HCT116 (cell line): ENCODE measurements at regions not wholly inside any gene's neighbourhood (a gene's known extent, or its start where the extent isn't known, plus 50 kb on each side); places are given as distances from the start of the nearest gene placed in this dataset.

Experiments used
- ATAC-seq: fragments of 200-7000 bp; cut with Tn5 transposase; 2 replicates; pipeline ENCODE4 v1.9.1; 2020; ENCODE audit warnings: mild to moderate bottlenecking, moderate library complexity
- BruUV-seq: library from RNA; stranded (reverse); fragments of 400-500 nt; replicated peaks from 2 replicates; lab custom pipeline; 2021; lab: Mats Ljungman, UMichigan
- CTCF ChIA-PET: fragments of 300-600 bp; sonication (Branson Sonifier 250); formaldehyde crosslinking; loops from one replicate; lab custom pipeline; 2021; ENCODE audit warnings: antibody characterized with exemption; lab: Charles Lee
- POLR2A ChIA-PET: fragments of 300-600, 350-600 bp; sonication (Branson Sonifier 250); formaldehyde crosslinking; loops from one replicate; lab custom pipeline; 2021; ENCODE audit warnings: antibody characterized with exemption; lab: Charles Lee
- RAD21 ChIA-PET, 2 experiments: fragments of 300-600 bp; sonication (Branson Sonifier 250); formaldehyde crosslinking; loops; one replicate each; lab custom pipeline; 2023; ENCODE audit warnings: low total read pairs in 2 of 2; ENCODE audit not compliant: uncharacterized antibody in 2 of 2, unreplicated experiment in 2 of 2, low non-redundant PET in 1 of 2; lab: Charles Lee
- DNase-seq: peaks from one replicate; pipeline ENCODE4 v3.0.0-alpha.2; 2010; ENCODE audit warnings: low read depth, low spot score
- H2AFZ ChIP-seq: fragments of 200-600 bp; shearing (Covaris generic), sonication (generic); 2 replicates; pipeline ENCODE4 v1.6.1; 2017; ENCODE audit warnings: low read depth, mixed run types, mixed read lengths, antibody characterized with exemption, low read length; ENCODE audit not compliant: poor library complexity, severe bottlenecking
- H3K27ac ChIP-seq: 2 replicates; pipeline ENCODE4 v1.5.1; 2012; ENCODE audit warnings: low read depth, low read length
- H3K27me3 ChIP-seq: fragments of 200-600 bp; sonication (generic); 2 replicates; pipeline ENCODE4 v1.6.1; 2016; ENCODE audit warnings: mixed run types, low read length, mixed read lengths; ENCODE audit not compliant: insufficient read depth
- H3K36me3 ChIP-seq, 2 experiments: fragments of 200-500 bp in 1 of 2; fragments of 200-600 bp in 1 of 2; sonication (Bioruptor generic) in 1 of 2; sonication (generic) in 1 of 2; 2 replicates each; pipeline versions ENCODE4 v1.5.1 to v1.6.1; 2014 to 2016; ENCODE audit warnings: low read length in 2 of 2, inconsistent platforms in 1 of 2, mixed read lengths in 1 of 2, mixed run types in 1 of 2; ENCODE audit not compliant: insufficient read depth in 2 of 2, control insufficient read depth in 1 of 2
- H3K4me1 ChIP-seq, 2 experiments: fragments of 200-600 bp in 1 of 2; sonication (generic) in 1 of 2; 2 replicates each; pipeline versions ENCODE4 v1.5.1 to v1.6.1; 2012 to 2017; ENCODE audit warnings: low read length in 2 of 2, inconsistent platforms in 1 of 2, mild to moderate bottlenecking in 1 of 2, mixed read lengths in 1 of 2, mixed run types in 1 of 2, moderate library complexity in 1 of 2; ENCODE audit not compliant: insufficient read depth in 2 of 2, control insufficient read depth in 1 of 2
- H3K4me2 ChIP-seq: fragments of 200-600 bp; sonication (generic); 2 replicates; pipeline ENCODE4 v1.6.1; 2017; ENCODE audit warnings: mixed run types, low read length, mixed read lengths
- H3K4me3 ChIP-seq, 2 experiments: fragments of 200-600 bp in 1 of 2; sonication (generic) in 1 of 2; replicated peaks in 1 of 2; 2 replicates each; pipeline ENCODE4 v1.5.1; 2011 to 2016; ENCODE audit warnings: low read length in 2 of 2, control low read depth in 1 of 2, low read depth in 1 of 2, mild to moderate bottlenecking in 1 of 2, mixed read lengths in 1 of 2, mixed run types in 1 of 2
- H3K79me2 ChIP-seq: fragments of 200-600 bp; sonication (generic); 2 replicates; pipeline ENCODE4 v1.6.1; 2017; ENCODE audit warnings: mild to moderate bottlenecking, mixed run types, low read length, moderate library complexity, mixed read lengths; ENCODE audit not compliant: insufficient read depth
- H3K9ac ChIP-seq: fragments of 200-600 bp; sonication (generic); 2 replicates; pipeline ENCODE4 v1.6.1; 2016; ENCODE audit warnings: low read length, mixed read lengths
- H3K9me2 ChIP-seq: fragments of 200-600 bp; sonication (generic), shearing (Covaris generic); 2 replicates; pipeline ENCODE4 v1.6.1; 2017; ENCODE audit warnings: mixed run types, mild to moderate bottlenecking, moderate library complexity; ENCODE audit not compliant: insufficient read depth
- H3K9me3 ChIP-seq, 2 experiments: fragments of 200-500 bp in 1 of 2; fragments of 200-600 bp in 1 of 2; sonication (Bioruptor generic) in 1 of 2; sonication (generic) in 1 of 2; 2 replicates each; pipeline ENCODE4 v1.6.1; 2014 to 2017; ENCODE audit warnings: low read length in 2 of 2, mixed read lengths in 2 of 2, inconsistent platforms in 1 of 2, low read depth in 1 of 2, mild to moderate bottlenecking in 1 of 2, mixed run types in 1 of 2, moderate library complexity in 1 of 2; ENCODE audit not compliant: control insufficient read depth in 1 of 2, insufficient read depth in 1 of 2
- H4K20me1 ChIP-seq: fragments of 200-600 bp; sonication (generic), shearing (Covaris generic); 2 replicates; pipeline ENCODE4 v1.6.1; 2017; ENCODE audit warnings: mixed run types, mild to moderate bottlenecking, moderate library complexity; ENCODE audit not compliant: insufficient read depth
- CTCF ChIP-seq, 3 experiments: fragments of 200-600 bp in 1 of 3; sonication (generic) in 1 of 3; IDR thresholded peaks in 2 of 3; conservative IDR thresholded peaks in 1 of 3; 2 replicates each; pipeline ENCODE4 v1.5.1; 2012 to 2017; ENCODE audit warnings: low read depth in 2 of 3, low read length in 2 of 3, antibody characterized with exemption in 1 of 3, borderline replicate concordance in 1 of 3, control low read depth in 1 of 3, mild to moderate bottlenecking in 1 of 3, mixed read lengths in 1 of 3, mixed run types in 1 of 3, moderate library complexity in 1 of 3; ENCODE audit not compliant: insufficient read depth in 1 of 3
- EZH2 ChIP-seq: fragments of 200-600 bp; sonication (generic); IDR thresholded peaks from 2 replicates; pipeline ENCODE4 v1.6.1; 2017; ENCODE audit warnings: antibody characterized with exemption, mixed run types
- EZH2phosphoT487 ChIP-seq: fragments of 200-600 bp; IDR thresholded peaks from 2 replicates; pipeline ENCODE4 v1.6.1; 2018; ENCODE audit warnings: antibody characterized with exemption, borderline replicate concordance
- JUND ChIP-seq: IDR thresholded peaks from 2 replicates; pipeline ENCODE4 v1.6.1; 2012
- POLR2A ChIP-seq: IDR thresholded peaks from 2 replicates; pipeline ENCODE4 v1.7.0; 2011; ENCODE audit warnings: borderline replicate concordance; ENCODE audit not compliant: insufficient read depth, insufficient read length; ENCODE audit errors: extremely low read depth
- RAD21 ChIP-seq: IDR thresholded peaks from 2 replicates; pipeline ENCODE4 v1.6.1; 2012; ENCODE audit warnings: low read depth, mild to moderate bottlenecking
- REST ChIP-seq: IDR thresholded peaks from 2 replicates; pipeline ENCODE4 v1.6.1; 2012; ENCODE audit warnings: low read depth
- SIN3A ChIP-seq: IDR thresholded peaks from 2 replicates; pipeline ENCODE4 v1.6.1; 2012; ENCODE audit warnings: low read depth
- TCF7L2 ChIP-seq: IDR thresholded peaks from 2 replicates; pipeline ENCODE4 v1.7.0; 2011; ENCODE audit warnings: borderline replicate concordance, inconsistent platforms; ENCODE audit not compliant: insufficient read depth, insufficient read length; ENCODE audit errors: extremely low read depth
- YY1 ChIP-seq: IDR thresholded peaks from 2 replicates; pipeline ENCODE4 v1.6.1; 2011; ENCODE audit warnings: low read length, low read depth, moderate library complexity, mild to moderate bottlenecking; ENCODE audit not compliant: insufficient replicate concordance; ENCODE audit errors: extremely low read depth
- ZBTB33 ChIP-seq: IDR thresholded peaks from 2 replicates; pipeline ENCODE4 v1.6.1; 2011; ENCODE audit warnings: mild to moderate bottlenecking, low read length, moderate library complexity; ENCODE audit not compliant: insufficient replicate concordance; ENCODE audit errors: extremely low read depth
- ZFX ChIP-seq: fragments of 450-650 bp; IDR thresholded peaks from 2 replicates; pipeline ENCODE4 v1.6.1; 2017
- ZNF274 ChIP-seq: fragments of 200-500 bp; sonication (Bioruptor generic); IDR thresholded peaks from 2 replicates; pipeline ENCODE4 v1.6.1; 2014; ENCODE audit warnings: mild to moderate bottlenecking, low read depth, low read length, inconsistent platforms
- intact Hi-C: fragments of 100-400 bp; cut with micrococcal nuclease; formaldehyde crosslinking; loops from 2 replicates; pipeline ENCODE4 v1.10.0; 2022

GRCh38 chr3:178325330-178325729 is 210.9 kb upstream of the KCNMB2 start:
- H3K27ac ChIP-seq = no peak overlapping the region
- H3K4me3 ChIP-seq = no peak overlapping the region
- no peaks in the 10 kb centered on the region for H4K20me1 ChIP-seq
- no peak for ATAC-seq
- ChIA-PET POLR2A (no interaction called here), CTCF (no interaction called here), RAD21 (no interaction called here)
- no peaks in the 10 kb centered on the region for H3K9me2 ChIP-seq
- H2AFZ ChIP-seq = peak overlapping the region; percentile 63
- DNase-seq = no peak
- intact Hi-C loops = loop anchor here (5.0 to 10.0 kb wide), 2 partner anchors 963 to 1811 kb away; no protein-coding TSS in a partner anchor
- no peaks in the 10 kb centered on the region for H3K4me1 ChIP-seq
- H3K27me3 ChIP-seq = no peaks in the 10 kb centered on the region
- H3K36me3 ChIP-seq = no peaks in the 10 kb centered on the region
- no peaks in the 10 kb centered on the region for H3K79me2 ChIP-seq
- H3K9ac ChIP-seq = no peak overlapping the region
- no peak overlapping the region for H3K4me2 ChIP-seq
- TF ChIP-seq CTCF (IDR thresholded peaks at IDR 0.05 in 2 of 3, conservative IDR thresholded peaks at IDR 0.05 in 1 of 3; ENCODE audit: borderline replicate concordance in 1 of 3, insufficient read depth in 1 of 3, low read depth in 2 of 3, low read length in 2 of 3) = peak in 2 of 3 experiments; percentile 14 to 51; a peak in 3 of 6 replicates
- TF ChIP-seq ZFX = no peak
- TF ChIP-seq ZNF274 = no peak
- peak; percentile 62 for TF ChIP-seq RAD21
- TF ChIP-seq JUND = no peak
- BruUV-seq = no TSS peak
- H3K9me3 ChIP-seq = no peaks in the 10 kb centered on the region

- Histone ChIP-seq H3K4me2 (no peak overlapping the region), H3K9me2 (no peaks in the 10 kb centered on the region), H3K4me1 (no peaks in the 10 kb centered on the region), H3K9me3 (no peaks in the 10 kb centered on the region), H3K4me3 (no peak overlapping the region), H3K27me3 (no peaks in the 10 kb centered on the region), H2AFZ (no peak overlapping the region), H4K20me1 (no peaks in the 10 kb centered on the region), H3K36me3 (no peaks in the 10 kb centered on the region), H3K9ac (no peak overlapping the region), H3K27ac (no peak overlapping the region), H3K79me2 (no peaks in the 10 kb centered on the region)
- ATAC-seq = no peak
- RAD21 ChIA-PET = no interaction called here
- POLR2A ChIA-PET = no interaction called here
- DNase-seq = no peak
- intact Hi-C loops = loop anchor here (5.0 to 10.0 kb wide), 2 partner anchors 968 to 1815 kb away; no protein-coding TSS in a partner anchor
- CTCF ChIA-PET = no interaction called here
- BruUV-seq = no TSS peak
- TF ChIP-seq EZH2 (no peak), ZFX (no peak), YY1 (no peak), EZH2phosphoT487 (no peak), TCF7L2 (no peak), SIN3A (no peak), POLR2A (no peak), REST (no peak), ZBTB33 (no peak)
Observed at GRCh38 chr3:178329936-178330335, 206.3 kb upstream of the KCNMB2 start.
